Rectal smooth muscle tissue (tissue), 1 donor: ENCODE measurements at regions not wholly inside any gene's neighbourhood (a gene's known extent, or its start where the extent isn't known, plus 50 kb on each side); places are given as distances from the start of the nearest gene placed in this dataset.

Experiments
- H3K27ac ChIP-seq: one replicate; pipeline ENCODE4 v1.7.0; 2013; ENCODE audit warnings: low read depth, low read length, inconsistent platforms
- H3K27me3 ChIP-seq: one replicate; pipeline ENCODE4 v1.7.0; 2013; ENCODE audit warnings: low read length; ENCODE audit not compliant: control insufficient read depth, insufficient read depth
- H3K36me3 ChIP-seq: one replicate; pipeline ENCODE4 v1.7.0; 2013; ENCODE audit warnings: low read length; ENCODE audit not compliant: control insufficient read depth, insufficient read depth
- H3K4me1 ChIP-seq: one replicate; pipeline ENCODE4 v1.7.0; 2013; ENCODE audit warnings: low read length; ENCODE audit not compliant: control insufficient read depth, insufficient read depth
- H3K4me3 ChIP-seq: one replicate; pipeline ENCODE4 v1.7.0; 2013; ENCODE audit warnings: low read length
- H3K9ac ChIP-seq: one replicate; pipeline ENCODE4 v1.7.0; 2013; ENCODE audit warnings: low read length

GRCh38 chr2:136373029-136373428 is 255.1 kb upstream of the CXCR4 start:
- no peaks in the 10 kb centered on the region for H3K27me3 ChIP-seq
- H3K4me3 ChIP-seq: no peak overlapping the region
- no peaks in the 10 kb centered on the region for H3K4me1 ChIP-seq
- no peaks in the 10 kb centered on the region for H3K36me3 ChIP-seq
- no peak overlapping the region for H3K9ac ChIP-seq
- H3K27ac ChIP-seq: no peak overlapping the region

GRCh38 chr2:136363900-136364299 is 246.0 kb upstream of the CXCR4 start:
- Histone ChIP-seq H3K36me3 (no peaks in the 10 kb centered on the region), H3K4me3 (no peak overlapping the region), H3K9ac (no peak overlapping the region), H3K4me1 (no peaks in the 10 kb centered on the region), H3K27me3 (no peaks in the 10 kb centered on the region), H3K27ac (no peak overlapping the region)

- Histone ChIP-seq H3K36me3 (no peaks in the 10 kb centered on the region), H3K4me1 (no peaks in the 10 kb centered on the region), H3K4me3 (no peak overlapping the region), H3K27me3 (no peaks in the 10 kb centered on the region), H3K27ac (no peak overlapping the region), H3K9ac (no peak overlapping the region)
These were observed 245.5 kb upstream of the CXCR4 start for GRCh38 chr2:136363470-136363869.

- no peaks in the 10 kb centered on the region for H3K27me3 ChIP-seq
- H3K4me3 ChIP-seq: no peak overlapping the region
These were observed 244.9 kb upstream of the CXCR4 start for GRCh38 chr2:136362676-136363390.

GRCh38 chr2:136361521-136361920 is 243.6 kb upstream of the CXCR4 start:
- Histone ChIP-seq H3K9ac (no peak overlapping the region), H3K36me3 (no peaks in the 10 kb centered on the region), H3K27me3 (no peaks in the 10 kb centered on the region), H3K27ac (no peak overlapping the region), H3K4me1 (no peaks in the 10 kb centered on the region), H3K4me3 (no peak overlapping the region)

More at GRCh38 chr2:136362676-136363390, 244.9 kb upstream of the CXCR4 start:
- Histone ChIP-seq H3K4me1 (no peaks in the 10 kb centered on the region), H3K9ac (no peak overlapping the region), H3K27ac (no peak overlapping the region), H3K36me3 (no peaks in the 10 kb centered on the region)

- H3K4me3 ChIP-seq: no peak overlapping the region
- no peak overlapping the region for H3K9ac ChIP-seq
- H3K4me1 ChIP-seq: no peaks in the 10 kb centered on the region
- no peaks in the 10 kb centered on the region for H3K27me3 ChIP-seq
- H3K36me3 ChIP-seq: no peaks in the 10 kb centered on the region
- no peak overlapping the region for H3K27ac ChIP-seq
These were observed 242.8 kb upstream of the CXCR4 start for GRCh38 chr2:136360790-136361189.

- H3K4me3 ChIP-seq: no peak overlapping the region
- no peak overlapping the region for H3K27ac ChIP-seq
- H3K9ac ChIP-seq: no peak overlapping the region
- H3K27me3 ChIP-seq: no peaks in the 10 kb centered on the region
- no peaks in the 10 kb centered on the region for H3K4me1 ChIP-seq
- no peaks in the 10 kb centered on the region for H3K36me3 ChIP-seq
These were observed 241.4 kb upstream of the CXCR4 start for GRCh38 chr2:136359121-136359965.

GRCh38 chr2:136358576-136358975 is 240.6 kb upstream of the CXCR4 start:
- no peak overlapping the region for H3K27ac ChIP-seq
- H3K36me3 ChIP-seq: no peaks in the 10 kb centered on the region
- no peak overlapping the region for H3K4me3 ChIP-seq
- H3K27me3 ChIP-seq: no peaks in the 10 kb centered on the region
- no peak overlapping the region for H3K9ac ChIP-seq
- H3K4me1 ChIP-seq: no peaks in the 10 kb centered on the region

- H3K4me1 ChIP-seq: no peaks in the 10 kb centered on the region
- no peaks in the 10 kb centered on the region for H3K36me3 ChIP-seq
- no peak overlapping the region for H3K4me3 ChIP-seq
- no peaks in the 10 kb centered on the region for H3K27me3 ChIP-seq
- H3K27ac ChIP-seq: no peak overlapping the region
- no peak overlapping the region for H3K9ac ChIP-seq
These were observed 239.0 kb upstream of the CXCR4 start for GRCh38 chr2:136357007-136357380.

GRCh38 chr2:136356125-136357006 is 238.4 kb upstream of the CXCR4 start:
- Histone ChIP-seq H3K27ac (no peak overlapping the region), H3K27me3 (no peaks in the 10 kb centered on the region), H3K4me3 (no peak overlapping the region), H3K9ac (no peak overlapping the region), H3K4me1 (no peaks in the 10 kb centered on the region), H3K36me3 (no peaks in the 10 kb centered on the region)

- Histone ChIP-seq H3K27ac (no peak overlapping the region), H3K27me3 (no peaks in the 10 kb centered on the region), H3K4me3 (no peak overlapping the region), H3K4me1 (no peaks in the 10 kb centered on the region), H3K9ac (no peak overlapping the region), H3K36me3 (no peaks in the 10 kb centered on the region)
These were observed 233.7 kb upstream of the CXCR4 start for GRCh38 chr2:136351684-136352083.

- Histone ChIP-seq H3K9ac (no peak overlapping the region), H3K4me1 (no peaks in the 10 kb centered on the region), H3K27ac (no peak overlapping the region), H3K4me3 (no peak overlapping the region), H3K27me3 (no peaks in the 10 kb centered on the region), H3K36me3 (no peaks in the 10 kb centered on the region)
These were observed 230.0 kb upstream of the CXCR4 start for GRCh38 chr2:136347981-136348380.
